Spleen (tissue), 7 donors: ENCODE measurements at regions not wholly inside any gene's neighbourhood (a gene's known extent, or its start where the extent isn't known, plus 50 kb on each side); places are given as distances from the start of the nearest gene placed in this dataset.

Source experiments
- POLR2A ChIP-seq, 3 donors: fragments of 450-650 bp; IDR thresholded peaks; one replicate each; pipeline ENCODE4 v1.5.1; 2017; ENCODE audit warnings: antibody characterized with exemption in 3 of 3, mild to moderate bottlenecking in 1 of 3
- TF ChIP-seq, protein P1 (sequence below), 11 experiments: fragments of 200-600 bp in 7 of 11; fragments of 450-650 bp in 4 of 11; sonication (generic) in 4 of 11; IDR thresholded peaks in 8 of 11; conservative IDR thresholded peaks in 3 of 11; 1 replicate in 7 of 11; 2 replicates in 4 of 11; pipeline versions ENCODE4 v1.4.0 to v1.8.0; 2016 to 2021; ENCODE audit warnings: antibody characterized with exemption in 11 of 11, inconsistent platforms in 4 of 11, mild to moderate bottlenecking in 1 of 11
- donor health status: DM: no; HTN: no; CAD: no; lungs with moderate emphysema.
- donor health status: DM: no; HTN: no; CAD: no.
- donor health status: DM: no; HTN: no; CAD: no.

DNA sequence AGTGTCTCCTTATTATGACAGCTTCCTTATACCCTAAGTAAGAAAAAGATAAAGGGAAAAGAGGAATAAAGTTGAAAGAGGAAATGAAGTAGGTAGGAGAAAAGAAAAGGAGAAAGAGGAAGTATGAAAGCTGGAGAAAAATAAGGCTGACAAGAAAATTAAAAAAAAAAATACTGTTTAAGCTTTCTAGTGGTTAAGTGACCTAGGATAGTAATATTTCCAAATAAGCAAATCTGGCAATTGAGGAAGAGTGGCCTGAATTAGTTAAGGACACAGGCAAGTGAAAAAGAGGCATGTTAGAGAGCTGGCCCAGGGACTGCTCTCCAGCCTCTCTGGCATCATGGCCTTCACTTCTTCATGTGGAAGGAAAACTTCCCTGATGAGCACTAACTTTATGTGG is 76.5 kb upstream of the ADGRF1 start:
- TF ChIP-seq, protein P1, sequence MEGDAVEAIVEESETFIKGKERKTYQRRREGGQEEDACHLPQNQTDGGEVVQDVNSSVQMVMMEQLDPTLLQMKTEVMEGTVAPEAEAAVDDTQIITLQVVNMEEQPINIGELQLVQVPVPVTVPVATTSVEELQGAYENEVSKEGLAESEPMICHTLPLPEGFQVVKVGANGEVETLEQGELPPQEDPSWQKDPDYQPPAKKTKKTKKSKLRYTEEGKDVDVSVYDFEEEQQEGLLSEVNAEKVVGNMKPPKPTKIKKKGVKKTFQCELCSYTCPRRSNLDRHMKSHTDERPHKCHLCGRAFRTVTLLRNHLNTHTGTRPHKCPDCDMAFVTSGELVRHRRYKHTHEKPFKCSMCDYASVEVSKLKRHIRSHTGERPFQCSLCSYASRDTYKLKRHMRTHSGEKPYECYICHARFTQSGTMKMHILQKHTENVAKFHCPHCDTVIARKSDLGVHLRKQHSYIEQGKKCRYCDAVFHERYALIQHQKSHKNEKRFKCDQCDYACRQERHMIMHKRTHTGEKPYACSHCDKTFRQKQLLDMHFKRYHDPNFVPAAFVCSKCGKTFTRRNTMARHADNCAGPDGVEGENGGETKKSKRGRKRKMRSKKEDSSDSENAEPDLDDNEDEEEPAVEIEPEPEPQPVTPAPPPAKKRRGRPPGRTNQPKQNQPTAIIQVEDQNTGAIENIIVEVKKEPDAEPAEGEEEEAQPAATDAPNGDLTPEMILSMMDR (IDR thresholded peaks at IDR 0.05 in 8 of 11, conservative IDR thresholded peaks at IDR 0.05 in 3 of 11) = no peak
- no peak for TF ChIP-seq POLR2A (IDR thresholded peaks at IDR 0.05)
